ENCODE measurements at regions not wholly inside any gene's neighbourhood (a gene's known extent, or its start where the extent isn't known, plus 50 kb on each side); places are given as distances from the start of the nearest gene placed in this dataset.
"Not testable (repeated sequence)": the region's sequence is repeated elsewhere in the genome, so short reads cannot be mapped to it uniquely, and the experiment has no call there.

GRCh38 chrX:143298663-143299241 lies 218.5 kb downstream of the SPANXN3 start:
- intact Hi-C loops (cut with DNase I) = no loop called here
- H3K27me3 ChIP-seq = no peaks in the 10 kb centered on the region
- no peak for DNase-seq
- no peaks in the 10 kb centered on the region for H3K9me3 ChIP-seq
- no peaks in the 10 kb centered on the region for H3K4me1 ChIP-seq
- no peaks in the 10 kb centered on the region for H3K36me3 ChIP-seq
- TF ChIP-seq POLR2A (IDR thresholded peaks at IDR 0.05) (no peak), CTCF (IDR thresholded peaks at IDR 0.05) (no peak)
- WGBS, 2 donors = 61 to 69% methylated on average over 3 of the region's 3 CpGs
- H3K4me3 ChIP-seq (replicated peaks in 1 of 3) = no peak overlapping the region
- no peak overlapping the region for H3K27ac ChIP-seq

- TF ChIP-seq POLR2A (IDR thresholded peaks at IDR 0.05) = no peak
- TF ChIP-seq CTCF (IDR thresholded peaks at IDR 0.05) = no peak
- no peak for DNase-seq
- no peak overlapping the region for H3K4me3 ChIP-seq (replicated peaks in 1 of 3)
- 57 to 100% methylated on average over 1 of the region's 1 CpG for WGBS, 2 donors
- intact Hi-C loops (cut with DNase I) = no loop called here
- no peaks in the 10 kb centered on the region for H3K9me3 ChIP-seq
- no peaks in the 10 kb centered on the region for H3K36me3 ChIP-seq
- H3K4me1 ChIP-seq = no peaks in the 10 kb centered on the region
- H3K27me3 ChIP-seq = no peaks in the 10 kb centered on the region
- no peak overlapping the region for H3K27ac ChIP-seq
These were observed 220.8 kb downstream of the SPANXN3 start for GRCh38 chrX:143296521-143296920.

- Histone ChIP-seq H3K4me3 (replicated peaks in 1 of 3) (no peak overlapping the region), H3K4me1 (no peaks in the 10 kb centered on the region), H3K27me3 (no peaks in the 10 kb centered on the region), H3K36me3 (no peaks in the 10 kb centered on the region), H3K9me3 (no peaks in the 10 kb centered on the region), H3K27ac (no peak overlapping the region)
- DNase-seq = no peak
- intact Hi-C loops (cut with DNase I) = no loop called here
- TF ChIP-seq POLR2A (IDR thresholded peaks at IDR 0.05) = no peak
- TF ChIP-seq CTCF (IDR thresholded peaks at IDR 0.05) = no peak
- 28 to 34% methylated on average over 2 of the region's 2 CpGs for WGBS, 2 donors
These were observed 230.0 kb downstream of the SPANXN3 start for GRCh38 chrX:143287236-143287635.

- Histone ChIP-seq H3K27ac (no peak overlapping the region), H3K36me3 (no peaks in the 10 kb centered on the region), H3K4me1 (no peaks in the 10 kb centered on the region), H3K4me3 (replicated peaks in 1 of 3) (no peak overlapping the region), H3K27me3 (no peaks in the 10 kb centered on the region), H3K9me3 (no peaks in the 10 kb centered on the region)
- DNase-seq = no peak
- intact Hi-C loops (cut with DNase I) = no loop called here
- no peak for TF ChIP-seq CTCF (IDR thresholded peaks at IDR 0.05)
- TF ChIP-seq POLR2A (IDR thresholded peaks at IDR 0.05) = no peak
- WGBS, 2 donors = 66 to 89% methylated on average over 6 of the region's 6 CpGs
These were observed 244.6 kb downstream of the SPANXN4 start for GRCh38 chrX:143270317-143270716.

- H3K27ac ChIP-seq; DNase-seq; intact Hi-C loops (cut with DNase I); H3K4me1 ChIP-seq; H3K4me3 ChIP-seq (replicated peaks in 1 of 3); H3K36me3 ChIP-seq; H3K9me3 ChIP-seq; H3K27me3 ChIP-seq: not testable (repeated sequence)
- WGBS, 2 donors = 87 to 89% methylated on average over 2 of the region's 2 CpGs
These were observed 218.9 kb downstream of the SPANXN4 start for GRCh38 chrX:143244593-143244992.

- no peaks in the 10 kb centered on the region for H3K36me3 ChIP-seq
- intact Hi-C loops (cut with DNase I) = no loop called here
- H3K9me3 ChIP-seq = no peaks in the 10 kb centered on the region
- no peaks in the 10 kb centered on the region for H3K27me3 ChIP-seq
- no peaks in the 10 kb centered on the region for H3K4me1 ChIP-seq
- DNase-seq = no peak
- TF ChIP-seq POLR2A (IDR thresholded peaks at IDR 0.05) (no peak), CTCF (IDR thresholded peaks at IDR 0.05) (no peak)
- WGBS, 2 donors = 93 to 100% methylated on average over 1 of the region's 1 CpG
- H3K27ac ChIP-seq = no peak overlapping the region
- no peak overlapping the region for H3K4me3 ChIP-seq (replicated peaks in 1 of 3)
These were observed 214.9 kb downstream of the SPANXN4 start for GRCh38 chrX:143240658-143241057.

All from thyroid gland (tissue), 4 donors.